GM23338 (cell line): ENCODE measurements at regions not wholly inside any gene's neighbourhood (a gene's known extent, or its start where the extent isn't known, plus 50 kb on each side); places are given as distances from the start of the nearest gene placed in this dataset.

Source experiments
- ATAC-seq: fragments of 200-7000 bp; cut with Tn5 transposase; 3 replicates; pipeline ENCODE4 v1.9.1; 2020
- DNase-seq: peaks from one replicate; pipeline ENCODE4 v3.0.0-alpha.2; 2015; ENCODE audit warnings: low spot score
- H2AFZ ChIP-seq: fragments of 200-600 bp; sonication (generic); 2 replicates; pipeline ENCODE4 v1.8.0; 2016; ENCODE audit warnings: antibody characterized with exemption, mild to moderate bottlenecking, moderate library complexity
- H3F3A ChIP-seq: fragments of 200-600 bp; sonication (generic); replicated peaks from 2 replicates; pipeline ENCODE4 v1.8.0; 2017; ENCODE audit warnings: antibody characterized with exemption, mixed run types, low read depth
- H3K27ac ChIP-seq: fragments of 200-600 bp; sonication (generic); 2 replicates; pipeline ENCODE4 v1.6.1; 2016; ENCODE audit warnings: low read depth
- H3K27me3 ChIP-seq: fragments of 200-600 bp; sonication (generic); 2 replicates; pipeline ENCODE4 v1.8.0; 2016; ENCODE audit warnings: mild to moderate bottlenecking, mixed run types, moderate library complexity; ENCODE audit not compliant: insufficient read depth
- H3K36me3 ChIP-seq: fragments of 200-600 bp; sonication (generic); 2 replicates; pipeline ENCODE4 v1.8.0; 2016; ENCODE audit warnings: mild to moderate bottlenecking; ENCODE audit not compliant: insufficient read depth
- H3K4me1 ChIP-seq: fragments of 200-600 bp; sonication (generic); 2 replicates; pipeline ENCODE4 v1.8.0; 2016; ENCODE audit warnings: mild to moderate bottlenecking, moderate library complexity; ENCODE audit not compliant: insufficient read depth
- H3K4me2 ChIP-seq: fragments of 200-600 bp; sonication (generic); 2 replicates; pipeline ENCODE4 v1.7.1; 2017; ENCODE audit warnings: mixed run types
- H3K4me3 ChIP-seq: fragments of 200-600 bp; sonication (generic); 2 replicates; pipeline ENCODE4 v1.6.1; 2016; ENCODE audit warnings: mixed run types
- H3K79me2 ChIP-seq: fragments of 200-600 bp; sonication (generic); replicated peaks from 2 replicates; pipeline ENCODE4 v1.8.0; 2017; ENCODE audit warnings: mild to moderate bottlenecking; ENCODE audit not compliant: insufficient read depth
- H3K9me2 ChIP-seq: fragments of 200-600 bp; sonication (generic); 2 replicates; pipeline ENCODE4 v1.8.0; 2017; ENCODE audit not compliant: insufficient read depth
- H4K20me1 ChIP-seq: fragments of 200-600 bp; sonication (generic); replicated peaks from 2 replicates; pipeline ENCODE4 v1.8.0; 2017; ENCODE audit warnings: mild to moderate bottlenecking; ENCODE audit not compliant: insufficient read depth
- H3K27ac Mint-ChIP-seq: 2 replicates; pipeline ENCODE4 v1.8.0; 2020; ENCODE audit warnings: inconsistent platforms, mild to moderate bottlenecking, moderate library complexity, mixed read lengths
- H3K27me3 Mint-ChIP-seq: 3 replicates; pipeline ENCODE4 v1.8.0; 2022; ENCODE audit warnings: low read depth, mild to moderate bottlenecking, moderate library complexity, mixed read lengths, inconsistent platforms; ENCODE audit not compliant: insufficient read depth, poor library complexity
- H3K36me3 Mint-ChIP-seq: 3 replicates; pipeline ENCODE4 v1.8.0; 2021; ENCODE audit warnings: low read depth, mild to moderate bottlenecking, inconsistent platforms, moderate library complexity, mixed read lengths
- H3K4me1 Mint-ChIP-seq: 3 replicates; pipeline ENCODE4 v1.8.0; 2020; ENCODE audit warnings: mild to moderate bottlenecking, inconsistent platforms, mixed read lengths
- H3K4me3 Mint-ChIP-seq: 3 replicates; pipeline ENCODE4 v1.8.0; 2021; ENCODE audit warnings: moderate library complexity, mild to moderate bottlenecking, inconsistent platforms, mixed read lengths
- H3K9me3 Mint-ChIP-seq: 3 replicates; pipeline ENCODE4 v1.8.0; 2020; ENCODE audit warnings: moderate library complexity, mild to moderate bottlenecking, inconsistent platforms, mixed read lengths
- CREB1 ChIP-seq: fragments of 250-450 bp; sonication (Bioruptor Pico); IDR thresholded peaks from 2 replicates; pipeline ENCODE4 v1.5.0; 2020; ENCODE audit warnings: low read depth, mild to moderate bottlenecking, moderate library complexity
- EZH2 ChIP-seq: fragments of 200-600 bp; sonication (generic); IDR thresholded peaks from one replicate; pipeline ENCODE4 v1.8.0; 2017; ENCODE audit warnings: antibody characterized with exemption, mild to moderate bottlenecking, low read depth; ENCODE audit not compliant: unreplicated experiment
- EZH2phosphoT487 ChIP-seq: fragments of 200-600 bp; sonication (generic); IDR thresholded peaks from one replicate; pipeline ENCODE4 v1.8.1; 2018; ENCODE audit warnings: antibody characterized with exemption; ENCODE audit not compliant: unreplicated experiment
- JUNB ChIP-seq: IDR thresholded peaks from one replicate; pipeline ENCODE4 v1.6.1; 2016; ENCODE audit warnings: antibody characterized with exemption; ENCODE audit not compliant: unreplicated experiment
- NANOG ChIP-seq: IDR thresholded peaks from 2 replicates; pipeline ENCODE4 v1.6.1; 2016; ENCODE audit warnings: antibody characterized with exemption, borderline replicate concordance
- POLR2AphosphoS5 ChIP-seq: IDR thresholded peaks from 2 replicates; pipeline ENCODE4 v1.6.1; 2016; ENCODE audit warnings: antibody characterized with exemption, low read depth
- STAT1 ChIP-seq: IDR thresholded peaks from one replicate; pipeline ENCODE4 v1.6.1; 2016; ENCODE audit warnings: antibody characterized with exemption; ENCODE audit not compliant: unreplicated experiment
- ZNF331 ChIP-seq: fragments of 250-450 bp; sonication (Bioruptor Pico); IDR thresholded peaks from 2 replicates; pipeline ENCODE4 v1.5.0; 2020; ENCODE audit warnings: low read depth, mild to moderate bottlenecking, moderate library complexity
- TF ChIP-seq, protein P1 (sequence below): IDR thresholded peaks from 2 replicates; pipeline ENCODE4 v1.6.1; 2016; ENCODE audit warnings: antibody characterized with exemption
- TF ChIP-seq, protein P2 (sequence below), 2 experiments: fragments of 200-600 bp in 1 of 2; sonication (generic) in 1 of 2; conservative IDR thresholded peaks; 2 replicates each; pipeline versions ENCODE4 v1.5.1 to v1.6.1; 2016 to 2017; ENCODE audit warnings: antibody characterized with exemption in 2 of 2, low read depth in 2 of 2, mild to moderate bottlenecking in 2 of 2, moderate library complexity in 1 of 2
- TF ChIP-seq, protein P3 (sequence below): IDR thresholded peaks from one replicate; pipeline ENCODE4 v1.6.1; 2018; ENCODE audit warnings: antibody characterized with exemption; ENCODE audit not compliant: unreplicated experiment
- TF ChIP-seq, protein P4 (sequence below): fragments of 250-450 bp; sonication (Bioruptor Pico); IDR thresholded peaks from 2 replicates; pipeline ENCODE4 v1.5.0; 2020; ENCODE audit warnings: mild to moderate bottlenecking, moderate library complexity

DNA sequence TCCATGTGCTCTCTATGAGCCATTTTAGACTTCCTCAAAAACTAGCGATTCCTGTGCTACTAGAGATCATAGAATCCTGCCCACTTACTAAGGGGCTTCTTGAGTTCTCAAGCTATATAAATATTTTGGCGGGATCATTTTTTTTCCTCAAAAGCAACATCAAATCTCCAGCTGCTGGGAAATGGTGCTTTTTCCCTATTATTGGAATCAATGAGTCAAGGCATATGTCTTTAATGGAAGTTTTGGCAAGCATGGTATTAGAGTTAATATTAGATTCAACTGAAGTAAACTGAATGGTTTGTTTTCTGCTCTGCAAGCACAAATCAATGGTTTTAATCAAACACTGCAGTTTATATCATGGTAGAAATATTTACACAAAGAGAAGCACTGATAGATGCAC, 369.9 kb upstream of the PTGER4 start (continued):
- TF ChIP-seq, protein P1, sequence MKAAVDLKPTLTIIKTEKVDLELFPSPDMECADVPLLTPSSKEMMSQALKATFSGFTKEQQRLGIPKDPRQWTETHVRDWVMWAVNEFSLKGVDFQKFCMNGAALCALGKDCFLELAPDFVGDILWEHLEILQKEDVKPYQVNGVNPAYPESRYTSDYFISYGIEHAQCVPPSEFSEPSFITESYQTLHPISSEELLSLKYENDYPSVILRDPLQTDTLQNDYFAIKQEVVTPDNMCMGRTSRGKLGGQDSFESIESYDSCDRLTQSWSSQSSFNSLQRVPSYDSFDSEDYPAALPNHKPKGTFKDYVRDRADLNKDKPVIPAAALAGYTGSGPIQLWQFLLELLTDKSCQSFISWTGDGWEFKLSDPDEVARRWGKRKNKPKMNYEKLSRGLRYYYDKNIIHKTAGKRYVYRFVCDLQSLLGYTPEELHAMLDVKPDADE: no peak
- no peak for TF ChIP-seq EZH2phosphoT487

DNA sequence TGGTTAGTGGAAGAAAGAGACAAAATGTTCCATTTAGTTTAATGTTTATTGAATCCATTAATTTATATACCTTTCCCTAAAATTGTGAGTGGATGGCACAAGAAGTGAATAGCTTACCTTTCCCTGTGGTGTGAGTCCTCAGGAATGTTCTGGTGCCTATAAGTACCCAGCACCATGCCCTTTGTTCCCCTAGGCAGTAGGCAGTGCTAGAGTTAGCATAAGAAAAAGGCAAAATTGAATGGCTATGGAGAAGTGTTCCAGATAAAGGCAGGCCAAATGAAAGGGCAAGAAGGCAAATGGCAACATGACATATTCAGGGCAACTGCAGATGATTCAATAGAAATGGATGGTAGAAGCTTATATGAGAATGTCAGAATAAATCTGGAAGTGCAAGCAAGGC, 370.8 kb upstream of the PTGER4 start:
- no peaks in the 10 kb centered on the region for H3K36me3 Mint-ChIP-seq
- TF ChIP-seq CREB1 (no peak), POLR2AphosphoS5 (no peak), NANOG (peak; percentile 7; the same call in 1 of the 2 replicates), EZH2phosphoT487 (no peak), STAT1 (no peak), EZH2 (no peak), JUNB (no peak), ZNF331 (no peak)
- TF ChIP-seq, protein P1: no peak
- TF ChIP-seq, protein P2, sequence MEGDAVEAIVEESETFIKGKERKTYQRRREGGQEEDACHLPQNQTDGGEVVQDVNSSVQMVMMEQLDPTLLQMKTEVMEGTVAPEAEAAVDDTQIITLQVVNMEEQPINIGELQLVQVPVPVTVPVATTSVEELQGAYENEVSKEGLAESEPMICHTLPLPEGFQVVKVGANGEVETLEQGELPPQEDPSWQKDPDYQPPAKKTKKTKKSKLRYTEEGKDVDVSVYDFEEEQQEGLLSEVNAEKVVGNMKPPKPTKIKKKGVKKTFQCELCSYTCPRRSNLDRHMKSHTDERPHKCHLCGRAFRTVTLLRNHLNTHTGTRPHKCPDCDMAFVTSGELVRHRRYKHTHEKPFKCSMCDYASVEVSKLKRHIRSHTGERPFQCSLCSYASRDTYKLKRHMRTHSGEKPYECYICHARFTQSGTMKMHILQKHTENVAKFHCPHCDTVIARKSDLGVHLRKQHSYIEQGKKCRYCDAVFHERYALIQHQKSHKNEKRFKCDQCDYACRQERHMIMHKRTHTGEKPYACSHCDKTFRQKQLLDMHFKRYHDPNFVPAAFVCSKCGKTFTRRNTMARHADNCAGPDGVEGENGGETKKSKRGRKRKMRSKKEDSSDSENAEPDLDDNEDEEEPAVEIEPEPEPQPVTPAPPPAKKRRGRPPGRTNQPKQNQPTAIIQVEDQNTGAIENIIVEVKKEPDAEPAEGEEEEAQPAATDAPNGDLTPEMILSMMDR (conservative IDR thresholded peaks at IDR 0.05; ENCODE audit: low read depth in 2 of 2): no peak
- TF ChIP-seq, protein P3, sequence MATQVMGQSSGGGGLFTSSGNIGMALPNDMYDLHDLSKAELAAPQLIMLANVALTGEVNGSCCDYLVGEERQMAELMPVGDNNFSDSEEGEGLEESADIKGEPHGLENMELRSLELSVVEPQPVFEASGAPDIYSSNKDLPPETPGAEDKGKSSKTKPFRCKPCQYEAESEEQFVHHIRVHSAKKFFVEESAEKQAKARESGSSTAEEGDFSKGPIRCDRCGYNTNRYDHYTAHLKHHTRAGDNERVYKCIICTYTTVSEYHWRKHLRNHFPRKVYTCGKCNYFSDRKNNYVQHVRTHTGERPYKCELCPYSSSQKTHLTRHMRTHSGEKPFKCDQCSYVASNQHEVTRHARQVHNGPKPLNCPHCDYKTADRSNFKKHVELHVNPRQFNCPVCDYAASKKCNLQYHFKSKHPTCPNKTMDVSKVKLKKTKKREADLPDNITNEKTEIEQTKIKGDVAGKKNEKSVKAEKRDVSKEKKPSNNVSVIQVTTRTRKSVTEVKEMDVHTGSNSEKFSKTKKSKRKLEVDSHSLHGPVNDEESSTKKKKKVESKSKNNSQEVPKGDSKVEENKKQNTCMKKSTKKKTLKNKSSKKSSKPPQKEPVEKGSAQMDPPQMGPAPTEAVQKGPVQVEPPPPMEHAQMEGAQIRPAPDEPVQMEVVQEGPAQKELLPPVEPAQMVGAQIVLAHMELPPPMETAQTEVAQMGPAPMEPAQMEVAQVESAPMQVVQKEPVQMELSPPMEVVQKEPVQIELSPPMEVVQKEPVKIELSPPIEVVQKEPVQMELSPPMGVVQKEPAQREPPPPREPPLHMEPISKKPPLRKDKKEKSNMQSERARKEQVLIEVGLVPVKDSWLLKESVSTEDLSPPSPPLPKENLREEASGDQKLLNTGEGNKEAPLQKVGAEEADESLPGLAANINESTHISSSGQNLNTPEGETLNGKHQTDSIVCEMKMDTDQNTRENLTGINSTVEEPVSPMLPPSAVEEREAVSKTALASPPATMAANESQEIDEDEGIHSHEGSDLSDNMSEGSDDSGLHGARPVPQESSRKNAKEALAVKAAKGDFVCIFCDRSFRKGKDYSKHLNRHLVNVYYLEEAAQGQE: no peak
- TF ChIP-seq, protein P4, sequence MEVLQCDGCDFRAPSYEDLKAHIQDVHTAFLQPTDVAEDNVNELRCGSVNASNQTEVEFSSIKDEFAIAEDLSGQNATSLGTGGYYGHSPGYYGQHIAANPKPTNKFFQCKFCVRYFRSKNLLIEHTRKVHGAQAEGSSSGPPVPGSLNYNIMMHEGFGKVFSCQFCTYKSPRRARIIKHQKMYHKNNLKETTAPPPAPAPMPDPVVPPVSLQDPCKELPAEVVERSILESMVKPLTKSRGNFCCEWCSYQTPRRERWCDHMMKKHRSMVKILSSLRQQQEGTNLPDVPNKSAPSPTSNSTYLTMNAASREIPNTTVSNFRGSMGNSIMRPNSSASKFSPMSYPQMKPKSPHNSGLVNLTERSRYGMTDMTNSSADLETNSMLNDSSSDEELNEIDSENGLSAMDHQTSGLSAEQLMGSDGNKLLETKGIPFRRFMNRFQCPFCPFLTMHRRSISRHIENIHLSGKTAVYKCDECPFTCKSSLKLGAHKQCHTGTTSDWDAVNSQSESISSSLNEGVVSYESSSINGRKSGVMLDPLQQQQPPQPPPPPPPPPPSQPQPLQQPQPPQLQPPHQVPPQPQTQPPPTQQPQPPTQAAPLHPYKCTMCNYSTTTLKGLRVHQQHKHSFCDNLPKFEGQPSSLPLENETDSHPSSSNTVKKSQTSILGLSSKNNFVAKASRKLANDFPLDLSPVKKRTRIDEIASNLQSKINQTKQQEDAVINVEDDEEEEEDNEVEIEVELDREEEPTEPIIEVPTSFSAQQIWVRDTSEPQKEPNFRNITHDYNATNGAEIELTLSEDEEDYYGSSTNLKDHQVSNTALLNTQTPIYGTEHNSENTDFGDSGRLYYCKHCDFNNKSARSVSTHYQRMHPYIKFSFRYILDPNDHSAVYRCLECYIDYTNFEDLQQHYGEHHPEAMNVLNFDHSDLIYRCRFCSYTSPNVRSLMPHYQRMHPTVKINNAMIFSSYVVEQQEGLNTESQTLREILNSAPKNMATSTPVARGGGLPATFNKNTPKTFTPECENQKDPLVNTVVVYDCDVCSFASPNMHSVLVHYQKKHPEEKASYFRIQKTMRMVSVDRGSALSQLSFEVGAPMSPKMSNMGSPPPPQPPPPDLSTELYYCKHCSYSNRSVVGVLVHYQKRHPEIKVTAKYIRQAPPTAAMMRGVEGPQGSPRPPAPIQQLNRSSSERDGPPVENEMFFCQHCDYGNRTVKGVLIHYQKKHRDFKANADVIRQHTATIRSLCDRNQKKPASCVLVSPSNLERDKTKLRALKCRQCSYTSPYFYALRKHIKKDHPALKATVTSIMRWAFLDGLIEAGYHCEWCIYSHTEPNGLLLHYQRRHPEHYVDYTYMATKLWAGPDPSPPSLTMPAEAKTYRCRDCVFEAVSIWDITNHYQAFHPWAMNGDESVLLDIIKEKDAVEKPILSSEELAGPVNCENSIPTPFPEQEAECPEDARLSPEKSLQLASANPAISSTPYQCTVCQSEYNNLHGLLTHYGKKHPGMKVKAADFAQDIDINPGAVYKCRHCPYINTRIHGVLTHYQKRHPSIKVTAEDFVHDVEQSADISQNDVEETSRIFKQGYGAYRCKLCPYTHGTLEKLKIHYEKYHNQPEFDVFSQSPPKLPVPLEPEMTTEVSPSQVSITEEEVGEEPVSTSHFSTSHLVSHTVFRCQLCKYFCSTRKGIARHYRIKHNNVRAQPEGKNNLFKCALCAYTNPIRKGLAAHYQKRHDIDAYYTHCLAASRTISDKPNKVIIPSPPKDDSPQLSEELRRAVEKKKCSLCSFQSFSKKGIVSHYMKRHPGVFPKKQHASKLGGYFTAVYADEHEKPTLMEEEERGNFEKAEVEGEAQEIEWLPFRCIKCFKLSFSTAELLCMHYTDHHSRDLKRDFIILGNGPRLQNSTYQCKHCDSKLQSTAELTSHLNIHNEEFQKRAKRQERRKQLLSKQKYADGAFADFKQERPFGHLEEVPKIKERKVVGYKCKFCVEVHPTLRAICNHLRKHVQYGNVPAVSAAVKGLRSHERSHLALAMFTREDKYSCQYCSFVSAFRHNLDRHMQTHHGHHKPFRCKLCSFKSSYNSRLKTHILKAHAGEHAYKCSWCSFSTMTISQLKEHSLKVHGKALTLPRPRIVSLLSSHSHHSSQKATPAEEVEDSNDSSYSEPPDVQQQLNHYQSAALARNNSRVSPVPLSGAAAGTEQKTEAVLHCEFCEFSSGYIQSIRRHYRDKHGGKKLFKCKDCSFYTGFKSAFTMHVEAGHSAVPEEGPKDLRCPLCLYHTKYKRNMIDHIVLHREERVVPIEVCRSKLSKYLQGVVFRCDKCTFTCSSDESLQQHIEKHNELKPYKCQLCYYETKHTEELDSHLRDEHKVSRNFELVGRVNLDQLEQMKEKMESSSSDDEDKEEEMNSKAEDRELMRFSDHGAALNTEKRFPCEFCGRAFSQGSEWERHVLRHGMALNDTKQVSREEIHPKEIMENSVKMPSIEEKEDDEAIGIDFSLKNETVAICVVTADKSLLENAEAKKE (CRISPR knock-in tag): peak; percentile 89

More for the DNA sequence above, 370.8 kb upstream of the PTGER4 start:
- Mint-ChIP-seq H3K9me3 (no peaks in the 10 kb centered on the region; the same call in 2 of the 3 replicates), H3K4me3 (no peak overlapping the region), H3K27ac (no peak overlapping the region), H3K4me1 (peaks cover 16% of the 10 kb centered on the region), H3K27me3 (no peaks in the 10 kb centered on the region)
- Histone ChIP-seq H4K20me1 (no peaks in the 10 kb centered on the region), H3K4me3 (no peak overlapping the region), H3K4me2 (no peak overlapping the region), H2AFZ (no peak overlapping the region), H3K27ac (no peak overlapping the region), H3K27me3 (no peaks in the 10 kb centered on the region), H3K9me2 (0 out of 2 replicates have a peak, but pooled peaks cover 6% of the 10 kb centered on the region), H3K36me3 (no peaks in the 10 kb centered on the region), H3K79me2 (no peaks in the 10 kb centered on the region), H3F3A (no peaks in the 10 kb centered on the region), H3K4me1 (peaks cover 11% of the 10 kb centered on the region)
- DNase-seq (peak; percentile 61), ATAC-seq (peak; percentile 100)
